HG03565 (cell line): ENCODE measurements at regions not wholly inside any gene's neighbourhood (a gene's known extent, or its start where the extent isn't known, plus 50 kb on each side); places are given as distances from the start of the nearest gene placed in this dataset.

Experiments used
- ATAC-seq: cut with Tn5 transposase; IDR thresholded peaks from one replicate; pipeline ENCODE4 v1.9.1; 2021; ENCODE audit warnings: mild to moderate bottlenecking, moderate library complexity; ENCODE audit not compliant: unreplicated experiment

- ATAC-seq: no peak
Measured at GRCh38 chr2:23280401-23280800, 104.6 kb upstream of the KLHL29 start.

GRCh38 chr2:23283653-23284052 is 101.3 kb upstream of the KLHL29 start:
- ATAC-seq: no peak

- ATAC-seq: no peak
Measured at GRCh38 chr2:23285091-23285800, 99.7 kb upstream of the KLHL29 start.

- ATAC-seq: no peak
Measured at GRCh38 chr2:23286031-23286757, 98.8 kb upstream of the KLHL29 start.

GRCh38 chr2:23286758-23287704 is 97.9 kb upstream of the KLHL29 start:
- ATAC-seq: no peak

GRCh38 chr2:23289671-23290070 is 95.3 kb upstream of the KLHL29 start:
- ATAC-seq: no peak

- ATAC-seq: no peak
Measured at GRCh38 chr2:23291239-23291638, 93.7 kb upstream of the KLHL29 start.

GRCh38 chr2:23292024-23292423 is 93.0 kb upstream of the KLHL29 start:
- no peak for ATAC-seq

- ATAC-seq: no peak
Measured at GRCh38 chr2:23293063-23293462, 91.9 kb upstream of the KLHL29 start.

GRCh38 chr2:23293731-23294130 is 91.2 kb upstream of the KLHL29 start:
- ATAC-seq: no peak

- no peak for ATAC-seq
Measured at GRCh38 chr2:23294238-23294637, 90.7 kb upstream of the KLHL29 start.

- ATAC-seq: no peak
Measured at GRCh38 chr2:23296691-23297090, 88.3 kb upstream of the KLHL29 start.

- no peak for ATAC-seq
Measured at GRCh38 chr2:23297112-23297511, 87.9 kb upstream of the KLHL29 start.

GRCh38 chr2:23298551-23298950 is 86.4 kb upstream of the KLHL29 start:
- no peak for ATAC-seq

- no peak for ATAC-seq
Measured at GRCh38 chr2:23299476-23300195, 85.3 kb upstream of the KLHL29 start.

GRCh38 chr2:23301136-23301535 is 83.8 kb upstream of the KLHL29 start:
- ATAC-seq: no peak

GRCh38 chr2:23302591-23302990 is 82.4 kb upstream of the KLHL29 start:
- ATAC-seq: no peak

GRCh38 chr2:23306401-23306800 is 78.6 kb upstream of the KLHL29 start:
- no peak for ATAC-seq

GRCh38 chr2:23311186-23311585 is 73.8 kb upstream of the KLHL29 start:
- no peak for ATAC-seq

GRCh38 chr2:23312996-23313606 is 71.9 kb upstream of the KLHL29 start:
- peak; percentile 81 for ATAC-seq
